ENCODE measurements at regions not wholly inside any gene's neighbourhood (a gene's known extent, or its start where the extent isn't known, plus 50 kb on each side); places are given as distances from the start of the nearest gene placed in this dataset.

DNA sequence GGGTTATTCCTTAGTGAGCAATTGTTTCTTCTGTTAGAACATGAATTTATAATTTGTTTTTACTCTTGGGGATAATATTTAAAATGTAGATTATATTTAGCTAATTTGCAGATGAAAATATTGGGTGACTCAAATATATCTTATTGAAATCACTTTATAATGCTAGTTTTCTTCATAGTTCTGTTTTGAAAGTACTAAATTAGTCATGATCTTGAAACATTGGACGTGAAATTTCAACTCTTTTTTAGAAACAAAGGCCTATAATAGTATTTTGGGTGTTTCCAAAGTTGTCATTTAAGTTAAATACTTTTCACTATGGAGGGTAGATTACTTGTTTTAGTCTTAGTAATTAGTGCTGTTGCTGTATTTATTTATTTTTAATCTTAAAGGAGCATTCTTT lies 250.9 kb downstream of the UTRN start:
- no peak for DNase-seq (ENCODE audit: low read depth, low spot score)
- no peaks in the 10 kb centered on the region for H3K9me3 ChIP-seq (ENCODE audit: insufficient read depth, low read length)
- no peaks in the 10 kb centered on the region for H3K27me3 ChIP-seq (ENCODE audit: insufficient read depth, insufficient read length)
- H3K4me1 ChIP-seq (ENCODE audit: insufficient read depth, insufficient read length), result no peaks in the 10 kb centered on the region
- H3K4me3 ChIP-seq (ENCODE audit: insufficient read length, low read depth), result no peak overlapping the region
- no peak overlapping the region for H3K9ac ChIP-seq (ENCODE audit: insufficient read length, low read depth)
- peaks cover 10% of the 10 kb centered on the region for H3K36me3 ChIP-seq (ENCODE audit: insufficient read depth, insufficient read length, low read length)
- no peak for TF ChIP-seq SUZ12 (IDR thresholded peaks at IDR 0.05; ENCODE audit: extremely low read depth, insufficient read depth, insufficient read length)
- TF ChIP-seq YY1 (IDR thresholded peaks at IDR 0.05; ENCODE audit: insufficient read depth, insufficient read length), result no peak
- TF ChIP-seq ZNF274 (IDR thresholded peaks at IDR 0.05; ENCODE audit: low read depth, low read length), result no peak

GRCh38 chr6:144543006-144543871 lies 258.1 kb downstream of the UTRN start:
- Histone ChIP-seq H3K4me1 (ENCODE audit: insufficient read depth, insufficient read length) (no peaks in the 10 kb centered on the region), H3K36me3 (ENCODE audit: insufficient read depth, insufficient read length, low read length) (peaks cover 2% of the 10 kb centered on the region), H3K27me3 (ENCODE audit: insufficient read depth, insufficient read length) (no peaks in the 10 kb centered on the region), H3K4me3 (ENCODE audit: insufficient read length, low read depth) (no peak overlapping the region), H3K9ac (ENCODE audit: insufficient read length, low read depth) (no peak overlapping the region), H3K9me3 (ENCODE audit: insufficient read depth, low read length) (no peaks in the 10 kb centered on the region)
- no peak for DNase-seq (ENCODE audit: low read depth, low spot score)
- TF ChIP-seq YY1 (IDR thresholded peaks at IDR 0.05; ENCODE audit: insufficient read depth, insufficient read length) (no peak), ZNF274 (IDR thresholded peaks at IDR 0.05; ENCODE audit: low read depth, low read length) (no peak), SUZ12 (IDR thresholded peaks at IDR 0.05; ENCODE audit: extremely low read depth, insufficient read depth, insufficient read length) (no peak)

DNA sequence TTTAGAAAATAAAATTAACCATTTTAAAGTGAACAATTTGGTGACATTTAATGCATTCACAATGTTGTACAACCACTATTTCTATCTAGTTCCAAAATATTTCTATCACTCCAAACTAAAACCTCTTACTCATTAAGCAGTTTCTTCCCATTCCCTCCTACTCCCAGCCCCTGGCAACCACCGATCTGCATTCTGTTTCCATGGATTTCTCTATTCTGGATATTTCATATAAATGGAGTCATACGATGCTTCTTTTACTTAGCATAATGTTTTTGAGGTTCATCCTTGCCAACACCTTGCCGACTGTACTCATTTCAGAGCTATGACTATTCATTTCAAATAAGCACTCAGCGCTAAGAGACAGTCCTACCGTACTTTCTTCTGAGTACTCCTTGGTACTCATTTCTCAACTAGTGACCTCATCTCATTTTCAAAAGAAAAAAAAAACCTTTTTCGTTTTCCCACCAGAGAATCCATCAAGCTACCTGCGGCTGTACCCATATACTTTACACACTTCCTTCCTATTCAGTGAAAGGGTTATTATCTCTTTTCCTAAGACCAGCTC lies 259.2 kb downstream of the UTRN start:
- H3K36me3 ChIP-seq (ENCODE audit: insufficient read depth, insufficient read length, low read length), result peaks cover 5% of the 10 kb centered on the region
- TF ChIP-seq SUZ12 (IDR thresholded peaks at IDR 0.05; ENCODE audit: extremely low read depth, insufficient read depth, insufficient read length) (no peak), YY1 (IDR thresholded peaks at IDR 0.05; ENCODE audit: insufficient read depth, insufficient read length) (no peak), ZNF274 (IDR thresholded peaks at IDR 0.05; ENCODE audit: low read depth, low read length) (no peak)
- H3K4me1 ChIP-seq (ENCODE audit: insufficient read depth, insufficient read length), result no peaks in the 10 kb centered on the region
- no peaks in the 10 kb centered on the region for H3K27me3 ChIP-seq (ENCODE audit: insufficient read depth, insufficient read length)
- H3K9me3 ChIP-seq (ENCODE audit: insufficient read depth, low read length), result no peaks in the 10 kb centered on the region
- no peak overlapping the region for H3K4me3 ChIP-seq (ENCODE audit: insufficient read length, low read depth)
- no peak for DNase-seq (ENCODE audit: low read depth, low spot score)
- H3K9ac ChIP-seq (ENCODE audit: insufficient read length, low read depth), result no peak overlapping the region

- Histone ChIP-seq H3K9me3 (ENCODE audit: insufficient read depth, low read length) (no peaks in the 10 kb centered on the region), H3K4me1 (ENCODE audit: insufficient read depth, insufficient read length) (no peaks in the 10 kb centered on the region), H3K4me3 (ENCODE audit: insufficient read length, low read depth) (no peak overlapping the region), H3K36me3 (ENCODE audit: insufficient read depth, insufficient read length, low read length) (peaks cover 5% of the 10 kb centered on the region), H3K9ac (ENCODE audit: insufficient read length, low read depth) (no peak overlapping the region), H3K27me3 (ENCODE audit: insufficient read depth, insufficient read length) (no peaks in the 10 kb centered on the region)
- no peak for DNase-seq (ENCODE audit: low read depth, low spot score)
- TF ChIP-seq ZNF274 (IDR thresholded peaks at IDR 0.05; ENCODE audit: low read depth, low read length), result no peak
- TF ChIP-seq SUZ12 (IDR thresholded peaks at IDR 0.05; ENCODE audit: extremely low read depth, insufficient read depth, insufficient read length), result no peak
- TF ChIP-seq YY1 (IDR thresholded peaks at IDR 0.05; ENCODE audit: insufficient read depth, insufficient read length), result no peak
These were observed 261.7 kb downstream of the UTRN start for GRCh38 chr6:144546807-144547206.

DNA sequence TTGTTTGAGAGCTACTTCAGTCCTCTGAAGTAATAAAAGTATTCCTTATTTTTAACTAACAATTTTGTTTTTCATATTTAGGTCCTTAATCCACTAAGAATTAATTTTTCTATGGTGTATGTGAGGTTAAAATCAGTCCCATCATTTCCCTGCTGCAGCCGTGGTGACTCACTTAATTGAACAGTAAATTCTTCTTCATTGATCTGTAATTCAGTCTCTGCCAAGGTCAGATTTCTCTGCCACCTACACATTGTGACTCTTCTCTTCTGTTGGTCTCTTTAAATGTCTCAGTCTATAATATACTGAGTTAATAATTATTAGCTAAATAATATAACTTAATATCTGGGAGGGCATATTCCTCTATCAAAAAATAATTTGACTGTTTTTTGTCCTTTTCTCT lies 262.3 kb downstream of the UTRN start:
- Histone ChIP-seq H3K9me3 (ENCODE audit: insufficient read depth, low read length) (no peaks in the 10 kb centered on the region), H3K27me3 (ENCODE audit: insufficient read depth, insufficient read length) (no peaks in the 10 kb centered on the region), H3K4me3 (ENCODE audit: insufficient read length, low read depth) (no peak overlapping the region), H3K4me1 (ENCODE audit: insufficient read depth, insufficient read length) (no peaks in the 10 kb centered on the region), H3K36me3 (ENCODE audit: insufficient read depth, insufficient read length, low read length) (peaks cover 5% of the 10 kb centered on the region), H3K9ac (ENCODE audit: insufficient read length, low read depth) (no peak overlapping the region)
- no peak for TF ChIP-seq YY1 (IDR thresholded peaks at IDR 0.05; ENCODE audit: insufficient read depth, insufficient read length)
- no peak for TF ChIP-seq ZNF274 (IDR thresholded peaks at IDR 0.05; ENCODE audit: low read depth, low read length)
- no peak for TF ChIP-seq SUZ12 (IDR thresholded peaks at IDR 0.05; ENCODE audit: extremely low read depth, insufficient read depth, insufficient read length)
- DNase-seq (ENCODE audit: low read depth, low spot score), result no peak

DNA sequence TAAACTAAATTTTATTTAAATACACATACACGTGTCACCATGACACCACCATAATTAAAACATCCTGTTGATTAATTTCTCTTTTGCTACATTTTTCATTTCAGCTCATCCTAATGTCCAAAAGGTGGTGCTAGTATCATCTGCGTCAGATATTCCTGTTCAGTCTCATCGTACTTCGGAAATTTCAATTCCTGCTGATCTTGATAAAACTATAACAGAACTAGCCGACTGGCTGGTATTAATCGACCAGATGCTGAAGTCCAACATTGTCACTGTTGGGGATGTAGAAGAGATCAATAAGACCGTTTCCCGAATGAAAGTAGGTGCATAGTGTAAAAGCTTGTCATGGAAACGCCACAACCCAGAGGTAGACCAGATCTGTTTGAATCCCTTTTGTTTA lies 263.4 kb downstream of the UTRN start:
- Histone ChIP-seq H3K9me3 (ENCODE audit: insufficient read depth, low read length) (no peaks in the 10 kb centered on the region), H3K4me3 (ENCODE audit: insufficient read length, low read depth) (no peak overlapping the region), H3K9ac (ENCODE audit: insufficient read length, low read depth) (no peak overlapping the region), H3K4me1 (ENCODE audit: insufficient read depth, insufficient read length) (no peaks in the 10 kb centered on the region), H3K36me3 (ENCODE audit: insufficient read depth, insufficient read length, low read length) (peaks cover 3% of the 10 kb centered on the region), H3K27me3 (ENCODE audit: insufficient read depth, insufficient read length) (no peaks in the 10 kb centered on the region)
- DNase-seq (ENCODE audit: low read depth, low spot score), result no peak
- TF ChIP-seq YY1 (IDR thresholded peaks at IDR 0.05; ENCODE audit: insufficient read depth, insufficient read length) (no peak), SUZ12 (IDR thresholded peaks at IDR 0.05; ENCODE audit: extremely low read depth, insufficient read depth, insufficient read length) (no peak), ZNF274 (IDR thresholded peaks at IDR 0.05; ENCODE audit: low read depth, low read length) (no peak)

All from NT2/D1 (cell line).